K562 (cell line): ENCODE measurements at regions not wholly inside any gene's neighbourhood (a gene's known extent, or its start where the extent isn't known, plus 50 kb on each side); places are given as distances from the start of the nearest gene placed in this dataset.

Source experiments
- HLTF ChIP-seq: fragments of 450-650 bp; IDR thresholded peaks from 2 replicates; pipeline ENCODE4 v1.6.1; 2016
- MYBL2 ChIP-seq, 2 experiments: fragments of 450-650 bp in 1 of 2; sonication (generic) in 1 of 2; formaldehyde crosslinking in 1 of 2; IDR thresholded peaks; 2 replicates each; pipeline versions ENCODE4 v1.6.1 to v1.8.1; 2017 to 2022; ENCODE audit warnings: borderline replicate concordance in 1 of 2, inconsistent platforms in 1 of 2, low read depth in 1 of 2, mild to moderate bottlenecking in 1 of 2, missing genetic modification reagents in 1 of 2, moderate library complexity in 1 of 2
- NFATC3 ChIP-seq: fragments of 450-650 bp; IDR thresholded peaks from 2 replicates; pipeline ENCODE4 v1.6.1; 2017; ENCODE audit warnings: mild to moderate bottlenecking
- SETDB1 ChIP-seq: IDR thresholded peaks from one replicate; pipeline ENCODE4 v1.6.1; 2012; ENCODE audit warnings: low read length, control low read depth, inconsistent platforms
- TAF9B ChIP-seq: fragments of 450-650 bp; IDR thresholded peaks from 2 replicates; pipeline ENCODE4 v1.6.1; 2018; ENCODE audit warnings: mild to moderate bottlenecking; ENCODE audit not compliant: partially characterized antibody
- ZNF668 ChIP-seq: fragments of 250-450 bp; sonication (Bioruptor Pico); IDR thresholded peaks from 2 replicates; pipeline ENCODE4 v1.8.0; 2022; ENCODE audit warnings: mild to moderate bottlenecking, inconsistent platforms
- TF ChIP-seq, protein P1 (sequence below), 2 experiments: fragments of 450-650 bp; IDR thresholded peaks; 2 replicates each; pipeline ENCODE4 v1.6.1; 2016
- TF ChIP-seq, protein P2 (sequence below): fragments of 150-350 bp; conservative IDR thresholded peaks from 2 replicates; pipeline ENCODE4 v1.6.1; 2014; ENCODE audit warnings: low read length
- TF ChIP-seq, protein P3 (sequence below), 3 experiments: IDR thresholded peaks in 2 of 3; conservative IDR thresholded peaks in 1 of 3; 2 replicates each; pipeline ENCODE4 v1.5.1; 2011 to 2012; ENCODE audit warnings: low read length in 3 of 3, mild to moderate bottlenecking in 3 of 3, control low read depth in 2 of 3, improper control_type of control experiment in 1 of 3, inconsistent platforms in 1 of 3, low read depth in 1 of 3, mixed read lengths in 1 of 3, moderate library complexity in 1 of 3; ENCODE audit not compliant: insufficient read depth in 2 of 3

DNA sequence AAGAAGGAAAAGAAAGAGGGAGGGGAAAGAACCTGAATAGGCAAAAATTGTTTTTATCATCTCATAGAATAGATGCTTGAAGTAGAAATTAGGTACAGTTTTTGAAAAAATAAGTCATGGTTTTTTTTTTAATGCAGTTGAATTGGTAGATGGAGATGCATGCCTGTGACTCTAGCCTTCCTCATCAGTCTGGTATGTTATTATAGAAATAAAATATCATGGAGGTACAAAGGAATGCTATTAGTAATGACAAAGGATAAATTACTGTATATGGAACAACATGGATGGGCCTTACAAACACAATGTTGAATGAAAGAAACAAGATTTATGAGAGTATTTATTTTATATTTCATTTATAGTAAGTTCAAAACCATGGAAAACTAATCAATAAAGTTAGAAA, 162.4 kb upstream of the GALNT15 start:
- no peak for TF ChIP-seq ZNF668 (CRISPR knock-in tag)
- TF ChIP-seq, protein P1, sequence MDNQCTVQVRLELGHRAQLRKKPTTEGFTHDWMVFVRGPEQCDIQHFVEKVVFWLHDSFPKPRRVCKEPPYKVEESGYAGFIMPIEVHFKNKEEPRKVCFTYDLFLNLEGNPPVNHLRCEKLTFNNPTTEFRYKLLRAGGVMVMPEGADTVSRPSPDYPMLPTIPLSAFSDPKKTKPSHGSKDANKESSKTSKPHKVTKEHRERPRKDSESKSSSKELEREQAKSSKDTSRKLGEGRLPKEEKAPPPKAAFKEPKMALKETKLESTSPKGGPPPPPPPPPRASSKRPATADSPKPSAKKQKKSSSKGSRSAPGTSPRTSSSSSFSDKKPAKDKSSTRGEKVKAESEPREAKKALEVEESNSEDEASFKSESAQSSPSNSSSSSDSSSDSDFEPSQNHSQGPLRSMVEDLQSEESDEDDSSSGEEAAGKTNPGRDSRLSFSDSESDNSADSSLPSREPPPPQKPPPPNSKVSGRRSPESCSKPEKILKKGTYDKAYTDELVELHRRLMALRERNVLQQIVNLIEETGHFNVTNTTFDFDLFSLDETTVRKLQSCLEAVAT (IDR thresholded peaks at IDR 0.05): no peak
- no peak for TF ChIP-seq TAF9B
- TF ChIP-seq, protein P2, sequence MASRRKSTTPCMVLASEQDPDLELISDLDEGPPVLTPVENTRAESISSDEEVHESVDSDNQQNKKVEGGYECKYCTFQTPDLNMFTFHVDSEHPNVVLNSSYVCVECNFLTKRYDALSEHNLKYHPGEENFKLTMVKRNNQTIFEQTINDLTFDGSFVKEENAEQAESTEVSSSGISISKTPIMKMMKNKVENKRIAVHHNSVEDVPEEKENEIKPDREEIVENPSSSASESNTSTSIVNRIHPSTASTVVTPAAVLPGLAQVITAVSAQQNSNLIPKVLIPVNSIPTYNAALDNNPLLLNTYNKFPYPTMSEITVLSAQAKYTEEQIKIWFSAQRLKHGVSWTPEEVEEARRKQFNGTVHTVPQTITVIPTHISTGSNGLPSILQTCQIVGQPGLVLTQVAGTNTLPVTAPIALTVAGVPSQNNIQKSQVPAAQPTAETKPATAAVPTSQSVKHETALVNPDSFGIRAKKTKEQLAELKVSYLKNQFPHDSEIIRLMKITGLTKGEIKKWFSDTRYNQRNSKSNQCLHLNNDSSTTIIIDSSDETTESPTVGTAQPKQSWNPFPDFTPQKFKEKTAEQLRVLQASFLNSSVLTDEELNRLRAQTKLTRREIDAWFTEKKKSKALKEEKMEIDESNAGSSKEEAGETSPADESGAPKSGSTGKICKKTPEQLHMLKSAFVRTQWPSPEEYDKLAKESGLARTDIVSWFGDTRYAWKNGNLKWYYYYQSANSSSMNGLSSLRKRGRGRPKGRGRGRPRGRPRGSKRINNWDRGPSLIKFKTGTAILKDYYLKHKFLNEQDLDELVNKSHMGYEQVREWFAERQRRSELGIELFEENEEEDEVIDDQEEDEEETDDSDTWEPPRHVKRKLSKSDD: no peak
- TF ChIP-seq NFATC3: no peak
- TF ChIP-seq, protein P3, sequence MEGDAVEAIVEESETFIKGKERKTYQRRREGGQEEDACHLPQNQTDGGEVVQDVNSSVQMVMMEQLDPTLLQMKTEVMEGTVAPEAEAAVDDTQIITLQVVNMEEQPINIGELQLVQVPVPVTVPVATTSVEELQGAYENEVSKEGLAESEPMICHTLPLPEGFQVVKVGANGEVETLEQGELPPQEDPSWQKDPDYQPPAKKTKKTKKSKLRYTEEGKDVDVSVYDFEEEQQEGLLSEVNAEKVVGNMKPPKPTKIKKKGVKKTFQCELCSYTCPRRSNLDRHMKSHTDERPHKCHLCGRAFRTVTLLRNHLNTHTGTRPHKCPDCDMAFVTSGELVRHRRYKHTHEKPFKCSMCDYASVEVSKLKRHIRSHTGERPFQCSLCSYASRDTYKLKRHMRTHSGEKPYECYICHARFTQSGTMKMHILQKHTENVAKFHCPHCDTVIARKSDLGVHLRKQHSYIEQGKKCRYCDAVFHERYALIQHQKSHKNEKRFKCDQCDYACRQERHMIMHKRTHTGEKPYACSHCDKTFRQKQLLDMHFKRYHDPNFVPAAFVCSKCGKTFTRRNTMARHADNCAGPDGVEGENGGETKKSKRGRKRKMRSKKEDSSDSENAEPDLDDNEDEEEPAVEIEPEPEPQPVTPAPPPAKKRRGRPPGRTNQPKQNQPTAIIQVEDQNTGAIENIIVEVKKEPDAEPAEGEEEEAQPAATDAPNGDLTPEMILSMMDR (IDR thresholded peaks at IDR 0.05 in 2 of 3, conservative IDR thresholded peaks at IDR 0.05 in 1 of 3; ENCODE audit: insufficient read depth in 2 of 3, low read depth in 1 of 3, low read length in 3 of 3): no peak
- TF ChIP-seq MYBL2 (IDR thresholded peaks at IDR 0.05; ENCODE audit: low read depth): no peak
- no peak for TF ChIP-seq MYBL2 (CRISPR knock-in tag; IDR thresholded peaks at IDR 0.05; ENCODE audit: borderline replicate concordance)
- TF ChIP-seq SETDB1: no peak
- no peak for TF ChIP-seq HLTF
